GM10248 (cell line): ENCODE measurements at regions not wholly inside any gene's neighbourhood (a gene's known extent, or its start where the extent isn't known, plus 50 kb on each side); places are given as distances from the start of the nearest gene placed in this dataset.
"Not testable (repeated sequence)": the region's sequence is repeated elsewhere in the genome, so short reads cannot be mapped to it uniquely, and the experiment has no call there.

Experiments used
- CTCF ChIA-PET: fragments of 300-600 bp; sonication (Branson Sonifier 250); formaldehyde crosslinking; extraction: SDS; loops from one replicate; lab custom pipeline; 2021; ENCODE audit warnings: antibody characterized with exemption; lab: Yijun Ruan, JAX
- POLR2A ChIA-PET: fragments of 350-650 bp; sonication (Branson Sonifier 250); formaldehyde crosslinking; extraction: SDS; loops from one replicate; lab custom pipeline; 2020; ENCODE audit warnings: antibody characterized with exemption; lab: Yijun Ruan, JAX
- DNase-seq: peaks from one replicate; pipeline ENCODE4 v3.0.0; 2012; ENCODE audit errors: extremely low spot score
- TF ChIP-seq, protein P1 (sequence below): IDR thresholded peaks from 2 replicates; pipeline ENCODE4 v1.5.1; 2012; ENCODE audit warnings: mild to moderate bottlenecking, low read depth; ENCODE audit errors: extremely low read depth, missing control alignments, control extremely low read depth

GRCh38 chr3:177646749-177647148 is 449.5 kb upstream of the TBL1XR1 start:
- ChIA-PET POLR2A (no interaction called here), CTCF (interaction anchor here (0.7 to 1.0 kb wide), 3 partner anchors 11 to 34 kb away, joined by 3 read pairs; no protein-coding TSS in a partner anchor)
- no peak for DNase-seq
- TF ChIP-seq, protein P1, sequence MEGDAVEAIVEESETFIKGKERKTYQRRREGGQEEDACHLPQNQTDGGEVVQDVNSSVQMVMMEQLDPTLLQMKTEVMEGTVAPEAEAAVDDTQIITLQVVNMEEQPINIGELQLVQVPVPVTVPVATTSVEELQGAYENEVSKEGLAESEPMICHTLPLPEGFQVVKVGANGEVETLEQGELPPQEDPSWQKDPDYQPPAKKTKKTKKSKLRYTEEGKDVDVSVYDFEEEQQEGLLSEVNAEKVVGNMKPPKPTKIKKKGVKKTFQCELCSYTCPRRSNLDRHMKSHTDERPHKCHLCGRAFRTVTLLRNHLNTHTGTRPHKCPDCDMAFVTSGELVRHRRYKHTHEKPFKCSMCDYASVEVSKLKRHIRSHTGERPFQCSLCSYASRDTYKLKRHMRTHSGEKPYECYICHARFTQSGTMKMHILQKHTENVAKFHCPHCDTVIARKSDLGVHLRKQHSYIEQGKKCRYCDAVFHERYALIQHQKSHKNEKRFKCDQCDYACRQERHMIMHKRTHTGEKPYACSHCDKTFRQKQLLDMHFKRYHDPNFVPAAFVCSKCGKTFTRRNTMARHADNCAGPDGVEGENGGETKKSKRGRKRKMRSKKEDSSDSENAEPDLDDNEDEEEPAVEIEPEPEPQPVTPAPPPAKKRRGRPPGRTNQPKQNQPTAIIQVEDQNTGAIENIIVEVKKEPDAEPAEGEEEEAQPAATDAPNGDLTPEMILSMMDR: no peak

DNA sequence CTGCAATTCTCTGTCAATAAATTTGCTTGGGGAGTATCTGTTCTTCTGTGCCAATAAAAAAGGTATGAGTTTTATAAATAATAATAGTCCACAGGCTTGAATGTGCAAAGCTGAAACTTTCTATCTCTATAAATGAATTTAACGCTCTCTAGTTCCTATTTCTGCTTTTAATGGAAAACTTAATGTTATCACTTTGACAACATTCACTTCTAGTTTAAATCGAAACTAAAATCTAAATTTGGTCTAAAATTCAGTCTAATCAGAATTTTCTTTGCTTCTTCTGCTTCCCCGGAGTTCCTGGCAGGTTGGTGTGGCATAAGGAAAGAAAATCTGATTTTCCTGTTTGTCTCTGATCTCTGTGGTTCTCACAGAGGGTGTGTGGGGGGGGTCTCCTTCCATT is 450.1 kb upstream of the TBL1XR1 start:
- POLR2A ChIA-PET: no interaction called here
- CTCF ChIA-PET: interaction anchor here (1.0 to 1.1 kb wide), 2 partner anchors 16 to 35 kb away, joined by 3 read pairs; no protein-coding TSS in a partner anchor
- no peak for DNase-seq
- TF ChIP-seq, protein P1: no peak

GRCh38 chr3:177647876-177648275 is 450.6 kb upstream of the TBL1XR1 start:
- no peak for DNase-seq
- ChIA-PET CTCF (interaction anchor here (1.1 to 1.3 kb wide), 2 partner anchors 16 to 41 kb away, joined by 3 read pairs; no protein-coding TSS in a partner anchor), POLR2A (no interaction called here)
- TF ChIP-seq, protein P1: no peak

DNA sequence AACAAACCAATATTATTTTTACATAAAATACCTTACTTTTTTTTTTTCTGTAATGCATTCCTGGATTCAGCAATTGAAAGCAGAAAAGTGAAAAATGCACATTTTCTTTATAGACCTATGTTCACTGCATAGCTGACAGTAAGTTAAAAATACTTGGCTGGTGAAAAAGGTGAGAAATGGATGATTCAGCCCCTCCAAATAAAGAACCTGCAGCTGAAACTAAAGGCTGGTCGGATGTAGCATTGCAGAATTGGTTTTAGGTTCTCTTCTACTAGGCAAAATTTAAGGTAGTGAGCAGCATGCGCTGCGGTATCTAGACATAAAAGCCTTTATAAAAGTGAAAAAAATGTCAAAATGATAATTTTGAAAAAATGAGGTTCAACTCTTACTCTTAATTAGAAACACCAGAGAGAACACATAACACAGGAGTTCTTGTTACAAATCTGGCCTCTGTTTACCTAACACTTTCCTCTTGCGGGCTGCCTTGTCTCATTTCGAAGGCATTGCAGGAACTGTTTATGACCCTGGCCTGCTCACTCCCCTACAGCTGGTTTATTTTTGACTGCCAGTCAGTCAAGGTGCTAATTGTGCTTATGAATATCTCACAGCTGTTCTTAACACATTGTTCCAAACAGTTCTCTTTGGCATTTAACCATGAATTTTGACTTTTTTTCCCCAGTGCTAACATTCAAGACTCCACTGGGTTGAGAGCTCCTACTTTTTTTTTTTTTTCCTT is 455.4 kb upstream of the TBL1XR1 start:
- CTCF ChIA-PET: interaction anchor here (1.0 to 1.5 kb wide), 3 partner anchors 11 to 281 kb away, joined by 3 read pairs; no protein-coding TSS in a partner anchor

DNA sequence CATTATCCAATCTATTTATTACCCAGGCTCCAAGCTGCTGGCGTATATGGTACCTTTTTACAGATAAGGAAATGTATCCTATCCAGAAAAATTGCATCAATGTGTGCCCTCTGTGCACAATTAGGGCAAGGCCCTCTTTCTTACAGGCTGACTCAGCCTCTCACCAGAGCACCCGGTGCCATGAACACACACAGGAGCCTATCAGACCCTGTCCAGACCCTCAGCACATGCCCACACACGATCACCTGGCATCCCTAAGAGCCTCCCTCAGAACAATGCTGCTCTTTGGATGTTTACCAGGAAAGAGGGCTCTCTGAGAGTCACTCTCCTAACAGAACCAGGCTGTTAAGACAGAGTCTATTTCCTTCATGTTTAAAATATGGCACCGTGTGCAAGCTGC is 460.0 kb upstream of the TBL1XR1 start:
- TF ChIP-seq, protein P1: no peak
- DNase-seq: no peak
- ChIA-PET POLR2A (no interaction called here), CTCF (interaction anchor here (0.9 to 1.4 kb wide), 2 partner anchors 11 to 29 kb away, joined by 3 read pairs; no protein-coding TSS in a partner anchor)

More for the DNA sequence above, 455.4 kb upstream of the TBL1XR1 start:
- TF ChIP-seq, protein P1: no peak
- POLR2A ChIA-PET: no interaction called here
- no peak for DNase-seq

DNA sequence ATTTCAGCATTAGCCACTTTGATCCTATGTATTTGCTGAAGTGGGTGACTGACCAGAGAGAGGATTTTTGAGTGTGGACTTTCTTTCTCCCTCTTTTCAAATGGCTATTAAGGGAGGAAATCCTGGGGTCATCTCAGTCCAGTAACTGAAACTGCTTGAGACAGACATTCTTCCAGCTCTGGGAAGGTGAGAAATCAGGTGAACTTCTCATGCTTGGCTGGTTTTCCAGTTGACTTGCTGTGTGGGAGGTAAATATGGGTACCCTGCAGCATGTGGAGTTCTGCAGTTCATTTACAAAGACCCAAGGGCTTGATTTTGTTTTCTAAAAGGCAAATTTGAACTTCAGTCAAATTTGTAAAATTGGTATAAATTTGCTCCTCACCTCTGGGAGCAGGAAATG is 461.1 kb upstream of the TBL1XR1 start:
- TF ChIP-seq, protein P1: no peak
- no peak for DNase-seq
- ChIA-PET CTCF (interaction anchor here (1.4 kb wide), 1 partner anchor 12 kb away, joined by 3 read pairs; no protein-coding TSS in a partner anchor), POLR2A (no interaction called here)

DNA sequence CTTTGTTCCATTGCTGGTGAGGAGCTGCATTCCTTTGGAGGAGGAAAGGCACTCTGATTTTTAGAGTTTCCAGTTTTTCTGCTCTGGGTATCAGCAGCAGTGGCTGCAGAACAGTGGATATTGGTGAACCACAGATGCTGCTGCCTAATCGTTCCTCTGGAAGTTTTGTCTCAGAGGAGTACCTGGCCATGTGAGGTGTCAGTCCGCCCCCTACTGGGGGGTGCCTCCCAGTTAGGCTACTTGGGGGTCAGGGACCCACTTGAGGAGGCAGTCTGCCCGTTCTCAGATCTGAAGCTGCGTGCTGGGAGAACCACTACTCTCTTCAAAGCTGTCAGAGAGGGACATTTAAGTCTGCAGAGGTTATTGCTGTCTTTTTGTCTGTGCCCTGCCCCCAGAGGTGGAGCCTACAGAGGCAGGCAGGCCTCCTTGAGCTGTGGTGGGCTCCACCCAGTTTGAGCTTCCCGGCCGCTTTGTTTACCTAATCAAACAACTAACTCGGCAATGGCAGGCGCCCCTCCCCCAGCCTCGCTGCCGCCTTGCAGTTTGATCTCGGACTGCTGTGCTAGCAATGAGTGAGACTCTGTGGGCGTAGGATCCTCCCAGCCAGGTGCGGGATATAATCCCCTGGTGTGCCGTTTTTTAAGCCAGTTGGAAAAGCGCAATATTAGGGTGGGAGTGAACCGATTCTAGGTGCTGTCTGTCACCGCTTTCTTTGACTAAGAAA is 467.3 kb upstream of the TBL1XR1 start:
- POLR2A ChIA-PET, DNase-seq, CTCF ChIA-PET: not testable (repeated sequence)
